ENCODE measurements at regions not wholly inside any gene's neighbourhood (a gene's known extent, or its start where the extent isn't known, plus 50 kb on each side); places are given as distances from the start of the nearest gene placed in this dataset.
A peak's percentile ranks its signal among the peaks of the same experiment; 100 is the strongest.
"Not testable (repeated sequence)": the region's sequence is repeated elsewhere in the genome, so short reads cannot be mapped to it uniquely, and the experiment has no call there.

- not testable (repeated sequence) for DNase-seq (ENCODE audit: low spot score)
Observed at GRCh38 chr17:18546514-18547398, 70.2 kb downstream of the LGALS9C start.

GRCh38 chr17:18557086-18557485, 80.5 kb downstream of the LGALS9C start:
- not testable (repeated sequence) for DNase-seq (ENCODE audit: low spot score)

DNA sequence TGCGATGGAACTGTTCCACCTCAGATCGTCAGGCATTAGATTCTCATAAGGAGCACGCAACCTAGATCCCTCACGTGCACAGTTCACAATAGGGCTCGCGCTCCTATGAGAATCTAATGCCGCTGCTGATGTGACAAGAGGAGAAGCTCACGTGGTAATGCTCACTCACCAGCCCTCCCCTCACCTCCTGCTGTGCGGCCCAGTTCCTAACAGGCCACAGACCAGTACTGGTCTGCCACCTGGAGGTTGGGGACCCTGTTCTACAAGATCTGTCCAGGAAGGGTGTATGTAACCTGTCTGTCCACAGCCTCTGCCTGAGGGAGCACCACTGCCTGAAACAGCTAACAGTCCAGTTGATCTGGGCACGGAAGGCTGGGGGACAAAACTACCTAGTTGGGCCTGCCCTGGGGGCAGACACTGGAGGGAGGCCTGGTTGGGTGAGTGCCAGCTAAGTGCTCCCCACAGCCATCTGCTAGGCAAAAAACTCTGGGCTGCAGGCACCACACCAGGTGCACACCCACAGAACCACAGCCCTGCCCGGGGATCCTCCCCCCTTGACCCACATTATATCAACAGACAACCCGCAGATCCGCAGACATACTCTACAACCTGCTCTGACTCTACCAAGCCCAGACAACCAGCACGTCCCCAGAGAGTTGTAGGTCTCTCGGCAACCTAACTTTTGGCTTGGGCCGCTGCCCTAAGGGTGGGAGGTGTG, 80.7 kb downstream of the TBC1D28 start:
- DNase-seq (ENCODE audit: low spot score) = peak; percentile 43

- peak; percentile 65 for DNase-seq (ENCODE audit: low spot score)
Observed at GRCh38 chr17:18564099-18564448, 80.1 kb downstream of the TBC1D28 start.

- DNase-seq (ENCODE audit: low spot score) = peak; percentile 58
Observed at GRCh38 chr17:18568108-18568995, 75.8 kb downstream of the TBC1D28 start.

- peak; percentile 75 for DNase-seq (ENCODE audit: low spot score)
Observed at GRCh38 chr17:18569489-18569913, 74.7 kb downstream of the TBC1D28 start.

GRCh38 chr17:18572536-18572935, 71.7 kb downstream of the TBC1D28 start:
- not testable (repeated sequence) for DNase-seq (ENCODE audit: low spot score)

DNA sequence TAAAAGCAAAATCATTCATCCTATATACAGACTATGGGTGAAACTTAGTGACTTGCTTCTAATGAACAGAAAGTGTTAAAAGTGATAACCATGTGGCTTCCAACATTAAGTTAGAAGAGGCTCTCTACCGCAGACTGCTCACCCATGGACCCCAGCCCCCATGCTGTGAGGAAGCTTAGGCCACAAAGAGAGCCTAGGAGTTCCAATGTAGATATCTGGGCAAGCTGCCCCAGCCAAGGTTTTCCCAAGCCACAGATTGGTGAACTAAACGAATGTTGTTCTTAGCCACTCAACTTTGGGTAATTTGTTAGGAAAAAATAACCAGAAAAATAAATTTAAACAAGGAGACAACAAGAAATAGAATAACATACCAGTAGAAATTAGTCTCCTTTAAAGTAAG, 70.1 kb downstream of the TBC1D28 start:
- not testable (repeated sequence) for DNase-seq (ENCODE audit: low spot score)

All from ecto neural progenitor cell (in vitro differentiated cells).